GM12892 (cell line): ENCODE measurements at regions not wholly inside any gene's neighbourhood (a gene's known extent, or its start where the extent isn't known, plus 50 kb on each side); places are given as distances from the start of the nearest gene placed in this dataset.

Experiments used
- DNase-seq: peaks from one replicate; pipeline ENCODE4 v3.0.0; 2011; ENCODE audit not compliant: insufficient read length
- FAIRE-seq: peaks from 2 replicates; lab custom pipeline; 2011; peaks lifted over from hg19 to GRCh38; lab: Jason Lieb, UNC
- POLR2A ChIP-seq: IDR thresholded peaks from 2 replicates; pipeline ENCODE4 v1.6.1; 2011; ENCODE audit warnings: low read depth, low read length, control low read depth
- POLR2AphosphoS5 ChIP-seq: IDR thresholded peaks from 2 replicates; pipeline ENCODE4 v1.6.1; 2011; ENCODE audit warnings: low read depth, low read length, control low read depth
- TAF1 ChIP-seq: IDR thresholded peaks from 2 replicates; pipeline ENCODE4 v1.6.1; 2011; ENCODE audit warnings: low read depth, mild to moderate bottlenecking, control low read depth, low read length, borderline replicate concordance

DNA sequence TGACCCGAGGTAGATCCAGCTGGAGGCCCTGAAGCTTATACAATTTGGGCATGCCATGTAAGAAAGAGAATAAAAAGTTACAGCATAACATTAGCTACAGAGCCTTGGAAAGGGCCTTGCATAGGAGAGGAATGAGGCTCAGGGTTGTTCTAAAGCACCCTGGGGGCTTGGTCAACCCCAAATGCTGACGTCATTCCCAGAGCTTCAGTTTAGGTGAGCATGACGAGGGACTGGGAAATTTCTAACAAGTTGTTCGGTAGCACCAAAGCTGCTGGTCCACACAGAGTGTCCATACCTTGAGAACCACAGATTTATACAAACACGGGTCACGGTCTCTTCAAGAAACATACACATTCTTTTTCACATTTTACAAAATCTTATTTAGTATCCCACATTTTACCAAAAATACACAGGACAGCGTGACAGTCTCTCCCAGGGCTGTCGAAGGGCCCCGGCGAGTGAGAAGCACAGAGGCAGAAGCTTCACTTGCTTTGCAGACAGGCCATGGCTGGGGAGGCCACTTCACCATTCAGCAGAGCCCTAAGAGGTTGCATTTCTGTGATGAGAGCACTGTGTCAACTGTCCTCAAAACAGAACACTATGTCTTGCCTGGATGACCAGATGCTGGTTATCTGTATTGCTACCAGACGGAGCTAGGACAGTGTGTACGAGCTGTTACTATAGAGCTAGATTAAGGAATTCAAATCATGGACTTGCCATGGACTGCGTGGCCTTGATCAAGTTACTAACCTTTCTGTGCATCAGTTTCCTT lies 68.2 kb upstream of the ARRDC4 start:
- TF ChIP-seq TAF1 (no peak), POLR2A (no peak), POLR2AphosphoS5 (no peak)
- FAIRE-seq: no peak
- no peak for DNase-seq

DNA sequence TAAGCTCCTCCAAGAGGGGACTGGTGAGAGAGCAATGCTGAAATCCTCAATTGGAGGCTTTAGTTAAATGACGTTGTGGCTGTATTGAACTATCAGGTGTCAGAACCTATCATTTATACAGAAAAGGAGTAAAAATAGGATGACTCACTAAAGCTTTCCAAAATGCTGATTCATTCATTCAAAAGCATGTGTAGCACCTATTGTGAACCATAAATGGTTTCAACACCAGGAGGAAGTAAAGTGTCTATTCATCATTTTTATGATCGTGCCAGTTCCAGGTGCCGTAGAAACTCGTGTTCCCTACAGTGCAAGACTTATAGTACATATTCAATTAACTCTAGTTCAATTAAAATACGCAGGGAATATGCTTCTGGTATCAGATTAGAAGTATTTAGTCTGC lies 66.5 kb upstream of the ARRDC4 start:
- DNase-seq: no peak
- TF ChIP-seq POLR2AphosphoS5 (no peak), TAF1 (no peak), POLR2A (no peak)
- no peak for FAIRE-seq

DNA sequence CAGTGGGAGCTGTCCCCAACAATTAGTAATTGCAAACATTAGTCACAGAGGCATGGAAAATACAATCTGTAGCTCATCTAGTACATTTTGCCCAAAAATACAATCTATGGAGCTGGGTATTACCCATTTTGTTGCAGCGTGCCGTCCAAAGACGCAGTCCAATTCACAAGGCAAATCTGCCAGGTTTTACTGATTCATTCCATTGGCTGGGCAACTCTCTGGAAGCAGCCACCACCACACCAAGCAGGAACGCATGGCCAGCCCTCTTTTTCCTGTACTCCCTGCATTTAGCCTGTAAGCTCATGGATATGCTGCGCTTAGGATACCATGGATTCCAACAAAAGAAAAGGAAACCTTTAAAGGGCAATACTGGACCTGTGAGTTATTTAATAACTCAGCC lies 60.5 kb upstream of the ARRDC4 start:
- DNase-seq: no peak
- FAIRE-seq: no peak
- TF ChIP-seq TAF1 (no peak), POLR2AphosphoS5 (no peak), POLR2A (no peak)

DNA sequence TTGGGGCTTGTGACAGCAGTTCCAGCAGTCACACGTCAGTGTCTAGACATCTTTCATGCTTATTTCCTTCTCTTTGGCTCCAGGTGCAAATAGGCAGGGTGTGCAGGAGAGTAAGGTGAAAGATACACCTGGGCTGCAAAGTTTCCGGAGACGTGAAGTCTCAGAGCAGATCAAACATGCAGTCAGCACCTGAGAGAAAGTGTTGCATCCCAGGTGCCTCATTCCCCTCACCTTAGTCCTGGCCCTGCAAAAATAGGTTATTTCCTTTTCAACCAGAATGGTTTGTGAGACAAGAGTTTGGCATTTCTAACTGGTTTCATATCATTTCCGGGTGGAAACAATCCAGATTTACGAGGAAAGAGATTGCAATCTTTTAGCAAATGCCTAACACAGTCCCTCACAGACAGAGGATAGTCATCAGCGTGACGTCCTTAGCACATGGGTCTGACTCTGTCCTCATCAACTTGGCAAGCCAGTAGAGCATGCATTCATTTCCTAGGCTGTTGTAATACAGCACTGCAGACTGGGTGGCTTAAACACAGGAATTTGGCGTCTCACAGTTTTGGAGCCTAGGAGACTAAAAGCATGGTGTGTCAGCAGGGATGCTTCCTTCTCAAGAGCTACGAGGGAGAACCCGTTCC lies 58.2 kb upstream of the ARRDC4 start:
- FAIRE-seq (no peak), DNase-seq (no peak)
- TF ChIP-seq TAF1: no peak
- TF ChIP-seq POLR2AphosphoS5: no peak

DNA sequence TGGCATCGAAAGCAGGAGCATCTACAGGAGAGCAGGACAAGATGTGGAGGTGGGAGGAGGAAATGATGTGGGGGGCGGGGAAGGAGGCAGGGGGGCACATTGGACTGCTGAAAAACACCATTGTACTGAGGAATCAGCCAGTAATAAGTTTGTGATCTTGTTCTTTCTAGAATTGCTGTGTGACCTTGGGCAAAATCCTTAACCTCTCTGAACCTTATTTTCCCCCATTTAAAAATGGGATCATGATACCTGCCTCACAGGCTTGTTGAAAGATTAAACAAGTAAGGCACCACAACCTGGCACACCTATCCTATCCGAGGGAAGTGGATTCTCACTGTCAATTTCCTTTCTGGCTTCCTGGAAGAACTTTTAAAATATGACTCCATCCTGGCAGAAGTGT lies 56.9 kb upstream of the ARRDC4 start:
- no peak for FAIRE-seq

DNA sequence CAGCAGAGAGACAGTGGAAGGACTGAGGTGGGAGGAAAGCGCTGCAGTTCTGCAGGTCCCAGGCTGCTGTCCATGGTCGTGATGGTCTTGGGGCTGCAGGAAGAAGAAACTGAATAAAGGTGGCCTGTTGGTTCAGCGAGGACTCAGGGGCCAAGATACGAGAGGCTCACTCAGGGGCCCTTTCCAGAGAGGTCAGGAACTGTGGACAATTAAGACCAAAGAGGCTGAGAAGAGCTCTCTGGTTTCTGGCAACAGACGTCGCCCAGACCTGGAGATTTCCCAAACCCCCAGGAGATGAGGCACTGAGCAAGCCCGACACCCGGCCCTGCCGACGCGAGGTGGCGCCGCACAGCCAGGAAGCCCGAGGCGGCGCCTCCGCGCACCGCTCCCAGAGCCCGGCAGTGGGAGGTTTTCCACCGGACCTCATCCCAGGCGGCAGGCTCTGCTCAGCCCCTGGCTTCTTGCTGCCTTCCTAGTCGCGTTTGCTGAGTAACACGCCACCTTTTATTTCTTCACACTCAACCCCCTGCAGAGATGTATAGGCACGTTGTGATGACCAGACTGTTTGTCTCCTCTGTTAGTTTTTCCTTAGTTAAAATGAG lies 56.4 kb upstream of the ARRDC4 start:
- TF ChIP-seq POLR2A: no peak
- no peak for TF ChIP-seq POLR2AphosphoS5
- no peak for TF ChIP-seq TAF1
- no peak for FAIRE-seq
- DNase-seq: peak; percentile 9

More for the DNA sequence above, 56.9 kb upstream of the ARRDC4 start:
- TF ChIP-seq POLR2A (no peak), TAF1 (no peak), POLR2AphosphoS5 (no peak)
- no peak for DNase-seq

DNA sequence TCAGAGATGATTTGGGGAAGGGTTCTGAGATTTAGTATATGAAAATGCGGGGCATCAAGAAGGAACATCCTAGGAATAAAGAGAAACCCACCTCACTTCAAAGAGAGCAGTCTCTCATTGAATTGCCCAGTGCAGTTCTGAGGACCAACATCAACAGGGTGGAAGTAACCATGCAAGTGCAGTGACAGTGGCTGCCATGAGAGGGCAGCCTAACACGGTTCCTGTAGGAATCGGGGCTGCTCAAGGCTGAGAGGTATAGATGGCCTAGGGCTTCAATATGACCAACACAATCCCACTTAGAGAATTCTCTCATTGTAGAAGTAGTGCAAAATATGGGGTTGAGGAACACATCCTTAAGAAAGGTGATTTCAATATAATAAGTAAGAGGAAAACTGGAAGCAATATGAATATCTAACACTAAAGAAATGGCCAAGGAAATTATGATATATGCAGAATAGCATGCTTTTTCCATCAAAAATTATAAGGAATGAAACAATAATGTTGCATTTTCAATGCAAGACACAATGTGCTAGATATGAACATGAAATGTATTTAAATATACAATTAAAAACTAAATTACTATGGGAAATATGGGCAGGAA lies 51.1 kb upstream of the ARRDC4 start:
- TF ChIP-seq POLR2A: no peak
- no peak for TF ChIP-seq POLR2AphosphoS5
- TF ChIP-seq TAF1: no peak
- no peak for FAIRE-seq

More for the DNA sequence above, 51.1 kb upstream of the ARRDC4 start:
- DNase-seq: peak; percentile 14
